Psoas muscle (tissue), 7 donors: ENCODE measurements at regions not wholly inside any gene's neighbourhood (a gene's known extent, or its start where the extent isn't known, plus 50 kb on each side); places are given as distances from the start of the nearest gene placed in this dataset.

Experiments used
- ATAC-seq, 4 donors: fragments of 200-7000 bp; cut with Tn5 transposase; one replicate each; pipeline ENCODE4 v1.9.1; 2020; ENCODE audit warnings: moderate library complexity in 3 of 4, mild to moderate bottlenecking in 2 of 4
- DNase-seq, 2 donors: peaks; one replicate each; pipeline ENCODE4 v3.0.0-alpha.2; 2020
- H3K27ac ChIP-seq: fragments of 200-600 bp; one replicate; pipeline ENCODE4 v1.8.0; 2022
- H3K27me3 ChIP-seq, 3 donors: fragments of 200-600 bp in 1 of 3; one replicate each; pipeline versions ENCODE4 v1.6.1 to v1.8.0; 2013 to 2022; ENCODE audit warnings: low read length in 2 of 3, mild to moderate bottlenecking in 2 of 3, moderate library complexity in 1 of 3; ENCODE audit not compliant: insufficient read depth in 3 of 3
- H3K36me3 ChIP-seq, 2 donors: fragments of 200-600 bp in 1 of 2; one replicate each; pipeline versions ENCODE4 v1.6.1 to v1.8.0; 2013 to 2022; ENCODE audit warnings: low read depth in 1 of 2, mild to moderate bottlenecking in 1 of 2, moderate library complexity in 1 of 2; ENCODE audit not compliant: insufficient read depth in 1 of 2
- H3K4me1 ChIP-seq: fragments of 200-600 bp; one replicate; pipeline ENCODE4 v1.8.0; 2022
- H3K4me3 ChIP-seq: fragments of 200-600 bp; one replicate; pipeline ENCODE4 v1.8.0; 2022; ENCODE audit warnings: mild to moderate bottlenecking
- H3K9me3 ChIP-seq: fragments of 200-600 bp; one replicate; pipeline ENCODE4 v1.8.0; 2022
- CTCF ChIP-seq: fragments of 200-600 bp; IDR thresholded peaks from one replicate; pipeline ENCODE4 v1.8.0; 2022; ENCODE audit warnings: antibody characterized with exemption
- WGBS, 3 donors: extraction: QIAGEN DNeasy Blood & Tissue Kit; methylation state at CpG; one replicate each; pipeline versions ENCODE4 v1.1.6 to v1.1.7; 2013; 5-methylcytosine and 5-hydroxymethylcytosine counted together
- intact Hi-C, 2 donors: fragments of 100-400 bp; cut with DNase I; formaldehyde crosslinking; loops; one replicate each; pipeline versions ENCODE4 v1.11.0 to v1.14.2; 2022
- donor health status: healthy with polysubstance abuse.
- donor health status: DM: no; HTN: no; CAD: no; lungs with moderate emphysema.
- donor health status: Bipolar disorder and iron deficiency.
- donor health status: healthy.
- donor health status: DM: yes; HTN: yes; CAD: no.
- donor health status: DM: no; HTN: no; CAD: no.
- donor health status: DM: yes; HTN: yes; CAD: no.

GRCh38 chr1:185497177-185497576 is 180.1 kb upstream of the IVNS1ABP start:
- no peak for TF ChIP-seq CTCF
- no peaks in the 10 kb centered on the region for H3K36me3 ChIP-seq
- DNase-seq (no peak), ATAC-seq (no peak)
- no peaks in the 10 kb centered on the region for H3K9me3 ChIP-seq
- H3K4me3 ChIP-seq: no peak overlapping the region
- no peaks in the 10 kb centered on the region for H3K4me1 ChIP-seq
- intact Hi-C loops: no loop called here
- H3K27ac ChIP-seq: no peak overlapping the region
- no peaks in the 10 kb centered on the region for H3K27me3 ChIP-seq

- DNase-seq: no peak
- Histone ChIP-seq H3K27ac (no peak overlapping the region), H3K27me3 (no peaks in the 10 kb centered on the region), H3K36me3 (no peaks in the 10 kb centered on the region), H3K4me3 (no peak overlapping the region), H3K4me1 (no peaks in the 10 kb centered on the region), H3K9me3 (no peaks in the 10 kb centered on the region)
- no peak for ATAC-seq
- TF ChIP-seq CTCF: no peak
- intact Hi-C loops: no loop called here
- WGBS, 3 donors: 49 to 57% (median 52%) methylated on average over 1 of the region's 1 CpG
These were observed 178.9 kb upstream of the IVNS1ABP start for GRCh38 chr1:185495898-185496297.

GRCh38 chr1:185495007-185495406 is 178.0 kb upstream of the IVNS1ABP start:
- TF ChIP-seq CTCF: no peak
- no peaks in the 10 kb centered on the region for H3K27me3 ChIP-seq
- no peak overlapping the region for H3K27ac ChIP-seq
- intact Hi-C loops: no loop called here
- H3K4me1 ChIP-seq: no peaks in the 10 kb centered on the region
- H3K4me3 ChIP-seq: no peak overlapping the region
- no peaks in the 10 kb centered on the region for H3K36me3 ChIP-seq
- no peaks in the 10 kb centered on the region for H3K9me3 ChIP-seq
- ATAC-seq (no peak), DNase-seq (no peak)

GRCh38 chr1:185492089-185492825 is 175.2 kb upstream of the IVNS1ABP start:
- DNase-seq: no peak
- Histone ChIP-seq H3K9me3 (no peaks in the 10 kb centered on the region), H3K4me3 (no peak overlapping the region), H3K4me1 (peaks cover 5% of the 10 kb centered on the region), H3K36me3 (no peaks in the 10 kb centered on the region), H3K27ac (no peak overlapping the region), H3K27me3 (no peaks in the 10 kb centered on the region)
- intact Hi-C loops: no loop called here
- no peak for ATAC-seq
- TF ChIP-seq CTCF: no peak

GRCh38 chr1:185491604-185492003 is 174.6 kb upstream of the IVNS1ABP start:
- DNase-seq (no peak), ATAC-seq (no peak)
- Histone ChIP-seq H3K27me3 (no peaks in the 10 kb centered on the region), H3K4me3 (no peak overlapping the region), H3K27ac (no peak overlapping the region), H3K4me1 (peaks cover 12% of the 10 kb centered on the region), H3K36me3 (no peaks in the 10 kb centered on the region), H3K9me3 (no peaks in the 10 kb centered on the region)
- intact Hi-C loops: no loop called here
- no peak for TF ChIP-seq CTCF
- 84 to 93% (median 89%) methylated on average over 2 of the region's 2 CpGs for WGBS, 3 donors
